GM19468 (cell line): ENCODE measurements at regions not wholly inside any gene's neighbourhood (a gene's known extent, or its start where the extent isn't known, plus 50 kb on each side); places are given as distances from the start of the nearest gene placed in this dataset.
"Not testable (repeated sequence)": the region's sequence is repeated elsewhere in the genome, so short reads cannot be mapped to it uniquely, and the experiment has no call there.

Experiments used
- ATAC-seq: cut with Tn5 transposase; IDR thresholded peaks from one replicate; pipeline ENCODE4 v1.9.1; 2021; ENCODE audit warnings: mild to moderate bottlenecking, moderate library complexity, moderate number of reproducible peaks; ENCODE audit not compliant: unreplicated experiment; ENCODE audit errors: extremely low read depth

GRCh38 chr2:22934747-22935146 lies 450.2 kb upstream of the KLHL29 start:
- no peak for ATAC-seq

- ATAC-seq = no peak
These were observed 442.5 kb upstream of the KLHL29 start for GRCh38 chr2:22942441-22942840.

GRCh38 chr2:22944143-22944542 lies 440.8 kb upstream of the KLHL29 start:
- no peak for ATAC-seq

DNA sequence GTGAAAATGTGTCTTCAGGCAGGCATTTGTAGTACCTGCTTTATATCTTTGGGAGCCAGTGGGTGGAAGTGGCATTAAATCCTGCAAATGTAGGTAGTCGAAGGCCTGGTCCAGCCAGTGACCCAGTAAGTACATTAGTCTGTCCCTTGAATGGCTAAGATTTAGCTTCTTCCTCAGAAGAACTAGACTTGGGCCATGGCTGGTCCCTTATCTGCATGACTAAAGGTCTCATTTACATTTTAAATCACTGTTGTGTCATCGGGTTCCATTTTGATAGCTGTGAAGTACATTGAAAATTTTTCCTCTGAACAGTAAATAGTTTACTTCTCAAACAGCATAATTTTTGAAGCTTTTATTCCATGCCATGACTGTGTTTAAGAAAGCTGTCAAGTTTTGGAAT lies 438.4 kb upstream of the KLHL29 start:
- no peak for ATAC-seq

DNA sequence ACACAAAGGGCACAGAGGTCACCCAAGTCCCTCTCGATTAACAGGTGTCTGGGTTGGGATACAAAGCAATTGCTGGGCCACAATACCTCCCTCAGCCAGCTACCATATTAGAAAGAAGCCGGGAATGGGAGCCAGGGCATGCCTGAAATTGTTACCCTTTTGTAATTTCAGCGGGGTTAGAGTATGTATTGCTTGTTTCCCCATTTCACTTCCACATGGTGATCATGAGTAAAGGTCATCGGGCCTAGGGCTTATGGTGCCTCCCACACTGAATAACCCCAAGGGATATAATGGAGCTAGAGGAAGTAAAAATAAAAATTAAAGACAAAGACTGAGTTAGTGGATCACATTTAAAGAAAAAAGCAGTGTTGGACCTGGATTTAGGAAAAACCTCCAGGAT lies 437.2 kb upstream of the KLHL29 start:
- no peak for ATAC-seq

GRCh38 chr2:22950431-22950830 lies 434.5 kb upstream of the KLHL29 start:
- ATAC-seq = no peak

DNA sequence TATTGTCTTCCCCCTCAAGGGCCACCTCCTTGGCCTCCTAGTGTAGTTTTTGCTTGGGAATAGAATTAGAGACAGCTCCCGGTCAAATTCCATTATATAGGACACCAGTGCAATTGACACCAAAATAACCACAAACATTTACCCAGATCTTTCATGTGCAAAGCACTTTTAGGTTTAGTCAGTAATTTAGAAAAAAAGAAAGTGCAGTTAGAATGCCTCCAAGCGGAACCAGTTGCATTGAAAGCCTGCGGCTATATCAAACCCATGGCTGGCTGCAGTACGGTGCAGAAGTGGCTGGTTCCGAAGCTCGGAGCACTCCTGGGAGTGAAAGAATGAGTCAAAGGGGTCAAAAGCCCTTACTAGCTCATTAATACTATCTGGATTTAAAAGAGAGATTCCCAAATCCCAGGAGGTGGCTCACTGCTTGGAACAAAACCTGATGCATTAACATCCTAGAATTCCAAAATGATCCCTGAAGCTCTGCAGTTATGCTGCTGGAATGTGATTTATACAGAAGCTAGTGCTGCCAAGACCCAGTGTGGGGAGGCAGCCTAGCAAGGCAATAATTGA lies 432.2 kb upstream of the KLHL29 start:
- ATAC-seq = no peak

DNA sequence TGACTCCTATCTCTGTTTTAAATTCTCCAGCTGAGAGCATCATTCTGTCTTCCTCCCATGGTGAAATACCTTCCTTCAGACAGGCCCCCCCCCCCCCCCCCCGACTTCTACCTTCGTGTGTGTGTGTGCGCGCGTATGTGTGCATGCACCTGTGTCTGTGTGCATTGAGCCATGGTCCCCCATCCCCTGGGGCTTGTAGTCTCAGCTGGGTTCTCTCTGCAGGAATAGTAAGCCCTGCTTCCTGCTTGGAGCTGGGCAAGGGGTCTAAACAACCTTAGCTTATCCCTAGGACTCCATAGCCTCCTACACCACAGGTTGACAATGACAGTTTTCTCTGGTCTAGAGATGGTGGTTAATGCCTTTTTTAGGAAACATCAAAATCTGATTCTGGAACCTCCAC lies 427.5 kb upstream of the KLHL29 start:
- no peak for ATAC-seq

- ATAC-seq = no peak
These were observed 426.7 kb upstream of the KLHL29 start for GRCh38 chr2:22958308-22958707.

- no peak for ATAC-seq
These were observed 417.2 kb upstream of the KLHL29 start for GRCh38 chr2:22967756-22968155.

GRCh38 chr2:22970284-22970975 lies 414.5 kb upstream of the KLHL29 start:
- ATAC-seq = no peak

DNA sequence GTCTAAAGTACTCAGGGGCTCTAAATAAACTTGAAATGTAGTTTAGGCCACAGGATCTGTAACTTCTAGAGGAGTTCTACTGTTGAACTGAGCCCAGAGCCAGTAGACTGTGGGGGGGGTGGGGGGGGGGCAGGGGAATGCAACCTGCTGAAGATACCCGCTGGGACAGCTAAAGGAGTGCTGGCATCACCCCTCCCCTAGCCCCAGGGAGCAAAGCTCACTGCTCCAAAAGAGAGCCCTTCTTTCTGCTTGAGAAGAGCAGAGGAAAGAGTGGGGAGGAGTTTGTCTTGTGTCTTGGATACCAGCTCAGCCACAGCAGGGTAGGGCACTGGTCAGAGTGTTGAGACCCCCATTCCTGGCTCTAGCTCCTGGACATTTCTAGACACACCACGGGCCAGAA lies 414.0 kb upstream of the KLHL29 start:
- ATAC-seq = no peak

DNA sequence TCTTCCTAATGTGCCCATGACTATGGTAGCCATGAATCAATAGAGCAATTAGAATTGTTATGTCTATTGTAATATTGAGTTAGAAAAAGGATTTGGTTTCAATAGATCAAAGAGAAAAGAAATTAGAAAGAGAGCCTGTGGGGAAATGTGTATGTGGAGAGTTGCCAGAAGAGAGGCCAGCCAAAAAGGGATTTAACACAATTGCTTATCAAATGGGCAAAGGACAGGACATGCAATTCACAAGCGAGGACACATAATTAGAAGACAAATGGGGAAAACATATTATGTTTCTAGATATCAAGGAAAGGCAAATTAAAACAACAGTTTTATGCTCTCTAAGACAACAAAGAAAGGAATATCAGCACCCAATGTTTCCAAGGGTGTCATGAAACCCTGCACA lies 403.2 kb upstream of the KLHL29 start:
- no peak for ATAC-seq

GRCh38 chr2:22984152-22984551 lies 400.8 kb upstream of the KLHL29 start:
- not testable (repeated sequence) for ATAC-seq

DNA sequence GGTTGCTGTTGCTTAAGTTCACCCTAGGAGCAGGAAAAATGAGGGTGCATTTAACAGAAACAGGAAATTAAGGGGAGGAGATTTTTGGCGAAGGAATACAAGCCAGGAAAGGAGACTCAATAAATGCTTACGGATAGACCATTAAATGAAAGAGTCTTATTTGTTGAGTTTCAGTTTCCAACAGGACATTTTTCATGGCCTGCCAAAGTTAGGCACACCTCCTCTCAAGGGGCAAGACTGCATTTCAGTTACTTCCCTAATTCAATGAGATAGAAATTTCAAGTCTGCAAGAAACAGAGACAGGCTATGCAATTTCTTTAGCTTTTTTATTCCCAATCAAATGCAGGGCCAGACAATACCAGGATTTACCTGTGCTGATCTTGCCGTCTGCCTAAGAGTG lies 394.7 kb upstream of the KLHL29 start:
- no peak for ATAC-seq

DNA sequence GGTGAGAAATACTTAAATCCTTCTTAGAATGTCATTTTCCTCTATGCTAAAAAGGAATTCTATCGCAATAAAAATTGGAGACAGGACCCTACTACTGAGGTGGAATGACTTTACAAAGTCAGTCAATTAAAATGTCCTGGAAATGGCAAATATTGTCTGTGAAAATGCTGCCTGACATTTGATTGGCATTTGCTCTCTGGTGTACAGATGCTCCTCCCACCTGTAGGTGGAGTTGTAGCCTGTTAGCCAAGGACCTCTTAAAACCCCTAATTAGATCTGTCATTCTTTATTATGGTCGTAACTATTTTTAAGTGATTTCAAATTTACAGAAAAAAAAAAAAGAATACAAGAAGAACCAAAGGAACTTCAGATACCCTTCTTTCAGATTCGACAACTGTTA lies 393.1 kb upstream of the KLHL29 start:
- ATAC-seq = no peak

DNA sequence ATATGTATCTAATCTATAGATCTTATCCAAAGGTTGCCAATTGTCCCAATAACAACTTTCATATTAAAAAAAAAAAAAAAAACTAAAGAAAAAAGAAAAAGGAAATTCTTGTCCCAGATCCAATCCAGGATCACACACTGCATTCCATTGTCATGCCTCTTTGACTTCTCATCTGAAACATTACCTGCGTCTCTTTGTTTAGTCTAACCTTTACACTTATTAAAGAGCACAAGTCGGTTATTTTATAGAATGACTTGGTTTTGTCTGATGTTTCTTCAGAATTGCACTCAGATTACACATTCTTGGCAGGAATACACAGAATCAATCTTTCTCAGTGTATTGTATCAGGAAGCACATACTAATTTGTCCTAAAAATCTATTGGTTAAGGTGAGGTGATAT lies 392.5 kb upstream of the KLHL29 start:
- ATAC-seq = no peak

- no peak for ATAC-seq
These were observed 391.7 kb upstream of the KLHL29 start for GRCh38 chr2:22993250-22993649.

DNA sequence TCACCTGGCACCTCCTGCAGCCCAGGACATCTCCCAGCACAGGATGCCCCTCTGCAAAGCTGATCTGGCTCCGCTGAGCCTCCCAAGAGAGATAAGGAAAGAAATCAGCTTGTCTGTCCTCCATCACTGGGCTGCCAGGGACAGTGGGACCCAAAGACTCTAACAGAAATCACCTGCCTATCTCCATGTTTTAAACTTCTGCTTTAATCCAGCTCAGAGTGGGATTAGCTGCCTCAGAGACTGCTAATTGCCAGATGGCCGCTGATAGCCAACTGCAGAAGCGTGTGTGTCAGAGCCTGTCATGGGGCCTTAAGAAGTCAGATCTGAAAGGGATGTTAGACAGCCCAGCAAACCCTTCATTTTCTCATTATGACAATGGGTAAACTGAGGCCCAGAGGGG lies 389.4 kb upstream of the KLHL29 start:
- no peak for ATAC-seq

DNA sequence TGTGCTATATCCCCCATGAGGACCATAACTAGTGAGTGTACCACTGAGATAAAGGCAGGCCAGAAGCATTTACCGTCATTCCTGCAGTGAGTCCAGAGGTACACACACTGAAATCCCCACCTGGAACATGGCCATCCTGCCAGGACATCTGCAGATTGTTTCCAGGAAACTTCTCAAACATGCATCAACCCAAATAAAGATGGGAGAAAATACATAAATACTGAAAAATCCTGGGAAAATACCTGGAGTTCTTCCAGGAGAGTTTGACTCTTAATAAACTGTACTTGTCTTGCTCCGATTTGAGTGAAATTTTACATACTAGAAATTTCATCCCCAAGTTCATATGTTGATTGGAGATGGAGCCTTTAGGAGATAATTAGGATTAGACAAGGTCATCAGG lies 388.1 kb upstream of the KLHL29 start:
- ATAC-seq = no peak

GRCh38 chr2:22998359-22998758 lies 386.6 kb upstream of the KLHL29 start:
- ATAC-seq = no peak

DNA sequence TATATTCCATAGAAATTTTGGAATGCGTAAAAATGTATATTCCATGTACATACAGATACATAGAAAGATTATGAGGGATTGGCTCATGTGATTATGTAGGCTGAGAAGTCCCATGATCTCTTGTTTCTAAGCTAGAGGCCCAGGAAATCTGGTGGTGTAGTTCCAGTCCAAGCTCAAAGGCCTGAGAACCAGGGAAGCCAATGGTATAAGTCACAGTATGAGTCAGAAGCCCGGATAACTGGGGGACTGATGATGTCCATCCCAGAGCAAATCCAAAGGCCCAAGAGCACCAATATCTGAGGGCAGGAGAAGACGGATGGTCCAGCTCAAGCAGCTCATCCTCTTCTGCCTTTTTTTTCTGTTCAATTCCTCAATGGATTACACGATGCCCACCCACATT lies 385.0 kb upstream of the KLHL29 start:
- no peak for ATAC-seq
